Esophagus squamous epithelium (tissue), 4 donors: ENCODE measurements at regions not wholly inside any gene's neighbourhood (a gene's known extent, or its start where the extent isn't known, plus 50 kb on each side); places are given as distances from the start of the nearest gene placed in this dataset.

Experiments
- POLR2A ChIP-seq, 4 donors: fragments of 450-650 bp; IDR thresholded peaks; one replicate each; pipeline ENCODE4 v1.6.1; 2017; ENCODE audit warnings: antibody characterized with exemption in 4 of 4, mild to moderate bottlenecking in 4 of 4, moderate library complexity in 3 of 4
- TF ChIP-seq, protein P1 (sequence below), 6 experiments: fragments of 450-650 bp in 4 of 6; fragments of 200-600 bp in 2 of 6; sonication (generic) in 2 of 6; IDR thresholded peaks; one replicate each; pipeline ENCODE4 v1.5.1; 2016 to 2019; ENCODE audit warnings: antibody characterized with exemption in 6 of 6, mild to moderate bottlenecking in 4 of 6, moderate library complexity in 4 of 6

GRCh38 chr18:45512363-45512953 is 102.8 kb upstream of the SLC14A2 start:
- TF ChIP-seq, protein P1, sequence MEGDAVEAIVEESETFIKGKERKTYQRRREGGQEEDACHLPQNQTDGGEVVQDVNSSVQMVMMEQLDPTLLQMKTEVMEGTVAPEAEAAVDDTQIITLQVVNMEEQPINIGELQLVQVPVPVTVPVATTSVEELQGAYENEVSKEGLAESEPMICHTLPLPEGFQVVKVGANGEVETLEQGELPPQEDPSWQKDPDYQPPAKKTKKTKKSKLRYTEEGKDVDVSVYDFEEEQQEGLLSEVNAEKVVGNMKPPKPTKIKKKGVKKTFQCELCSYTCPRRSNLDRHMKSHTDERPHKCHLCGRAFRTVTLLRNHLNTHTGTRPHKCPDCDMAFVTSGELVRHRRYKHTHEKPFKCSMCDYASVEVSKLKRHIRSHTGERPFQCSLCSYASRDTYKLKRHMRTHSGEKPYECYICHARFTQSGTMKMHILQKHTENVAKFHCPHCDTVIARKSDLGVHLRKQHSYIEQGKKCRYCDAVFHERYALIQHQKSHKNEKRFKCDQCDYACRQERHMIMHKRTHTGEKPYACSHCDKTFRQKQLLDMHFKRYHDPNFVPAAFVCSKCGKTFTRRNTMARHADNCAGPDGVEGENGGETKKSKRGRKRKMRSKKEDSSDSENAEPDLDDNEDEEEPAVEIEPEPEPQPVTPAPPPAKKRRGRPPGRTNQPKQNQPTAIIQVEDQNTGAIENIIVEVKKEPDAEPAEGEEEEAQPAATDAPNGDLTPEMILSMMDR (IDR thresholded peaks at IDR 0.05) = no peak
- no peak for TF ChIP-seq POLR2A (IDR thresholded peaks at IDR 0.05)
